GM19372 (cell line): ENCODE measurements at regions not wholly inside any gene's neighbourhood (a gene's known extent, or its start where the extent isn't known, plus 50 kb on each side); places are given as distances from the start of the nearest gene placed in this dataset.
A peak's percentile ranks its signal among the peaks of the same experiment; 100 is the strongest.

Experiments
- ATAC-seq: cut with Tn5 transposase; IDR thresholded peaks from one replicate; pipeline ENCODE4 v1.9.1; 2021; ENCODE audit warnings: mild to moderate bottlenecking, low read depth, moderate library complexity; ENCODE audit not compliant: unreplicated experiment

- peak; percentile 62 for ATAC-seq
Observed at GRCh38 chr13:32905063-32905863, 111.0 kb upstream of the KL start.

GRCh38 chr13:32905864-32906180 is 110.4 kb upstream of the KL start:
- ATAC-seq, result no peak

- no peak for ATAC-seq
Observed at GRCh38 chr13:32907211-32907610, 109.0 kb upstream of the KL start.

- ATAC-seq, result no peak
Observed at GRCh38 chr13:32910530-32910929, 105.7 kb upstream of the KL start.

- ATAC-seq, result peak; percentile 85
Observed at GRCh38 chr13:32911506-32911905, 104.7 kb upstream of the KL start.

GRCh38 chr13:32914686-32915085 is 101.5 kb upstream of the KL start:
- ATAC-seq, result no peak

GRCh38 chr13:32917504-32917903 is 98.7 kb upstream of the KL start:
- no peak for ATAC-seq

GRCh38 chr13:32923725-32924124 is 92.5 kb upstream of the KL start:
- no peak for ATAC-seq

GRCh38 chr13:32924886-32925285 is 91.3 kb upstream of the KL start:
- no peak for ATAC-seq

- no peak for ATAC-seq
Observed at GRCh38 chr13:32925506-32925905, 90.7 kb upstream of the KL start.

GRCh38 chr13:32932376-32932775 is 83.8 kb upstream of the KL start:
- ATAC-seq, result no peak

- no peak for ATAC-seq
Observed at GRCh38 chr13:32936716-32937115, 79.5 kb upstream of the KL start.

GRCh38 chr13:32938314-32938713 is 77.9 kb upstream of the KL start:
- ATAC-seq, result no peak

GRCh38 chr13:32938907-32939306 is 77.3 kb upstream of the KL start:
- ATAC-seq, result no peak

- ATAC-seq, result no peak
Observed at GRCh38 chr13:32940601-32941000, 75.6 kb upstream of the KL start.

- no peak for ATAC-seq
Observed at GRCh38 chr13:32941368-32941767, 74.9 kb upstream of the KL start.

GRCh38 chr13:32946558-32946957 is 69.7 kb upstream of the KL start:
- no peak for ATAC-seq

- no peak for ATAC-seq
Observed at GRCh38 chr13:32947411-32948276, 68.6 kb upstream of the KL start.

- ATAC-seq, result no peak
Observed at GRCh38 chr13:32949820-32950219, 66.4 kb upstream of the KL start.

GRCh38 chr13:32951580-32951979 is 64.6 kb upstream of the KL start:
- no peak for ATAC-seq

- no peak for ATAC-seq
Observed at GRCh38 chr13:32955881-32956594, 60.2 kb upstream of the KL start.
